Hepatocyte (in vitro differentiated cells): ENCODE measurements at regions not wholly inside any gene's neighbourhood (a gene's known extent, or its start where the extent isn't known, plus 50 kb on each side); places are given as distances from the start of the nearest gene placed in this dataset.

Experiments used
- EZH2 ChIP-seq: fragments of 200-600 bp; sonication (generic); IDR thresholded peaks from 2 replicates; pipeline ENCODE4 v1.6.1; 2016; ENCODE audit warnings: antibody characterized with exemption, mild to moderate bottlenecking, borderline replicate concordance
- EZH2phosphoT487 ChIP-seq: fragments of 200-600 bp; sonication (generic); IDR thresholded peaks from one replicate; pipeline ENCODE4 v1.6.1; 2018; ENCODE audit warnings: antibody characterized with exemption, mild to moderate bottlenecking, low read depth, moderate library complexity; ENCODE audit not compliant: unreplicated experiment, severe bottlenecking
- TF ChIP-seq, protein P1 (sequence below): fragments of 200-600 bp; sonication (generic); IDR thresholded peaks from 2 replicates; pipeline ENCODE4 v1.5.1; 2016; ENCODE audit warnings: antibody characterized with exemption, mild to moderate bottlenecking; ENCODE audit not compliant: poor library complexity

DNA sequence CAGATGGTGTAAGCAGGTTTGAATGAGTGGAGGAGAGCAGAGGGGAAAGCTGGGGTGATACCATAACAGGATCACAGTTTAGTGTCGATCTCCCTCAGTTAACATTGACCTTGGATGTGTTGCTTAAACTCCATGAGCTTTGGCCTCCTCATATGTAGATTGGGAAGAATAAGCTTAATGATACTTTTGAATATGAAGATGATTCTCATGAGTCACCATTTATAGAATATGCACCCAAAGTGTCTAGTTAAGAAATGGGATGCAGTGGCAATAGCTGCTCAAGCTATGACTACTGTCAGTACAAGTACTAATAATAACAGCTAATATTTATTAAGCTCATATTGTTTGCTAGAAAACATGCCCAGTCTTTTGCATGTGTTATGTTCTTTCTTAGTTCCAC lies 236.2 kb upstream of the KIRREL3 start:
- TF ChIP-seq, protein P1, sequence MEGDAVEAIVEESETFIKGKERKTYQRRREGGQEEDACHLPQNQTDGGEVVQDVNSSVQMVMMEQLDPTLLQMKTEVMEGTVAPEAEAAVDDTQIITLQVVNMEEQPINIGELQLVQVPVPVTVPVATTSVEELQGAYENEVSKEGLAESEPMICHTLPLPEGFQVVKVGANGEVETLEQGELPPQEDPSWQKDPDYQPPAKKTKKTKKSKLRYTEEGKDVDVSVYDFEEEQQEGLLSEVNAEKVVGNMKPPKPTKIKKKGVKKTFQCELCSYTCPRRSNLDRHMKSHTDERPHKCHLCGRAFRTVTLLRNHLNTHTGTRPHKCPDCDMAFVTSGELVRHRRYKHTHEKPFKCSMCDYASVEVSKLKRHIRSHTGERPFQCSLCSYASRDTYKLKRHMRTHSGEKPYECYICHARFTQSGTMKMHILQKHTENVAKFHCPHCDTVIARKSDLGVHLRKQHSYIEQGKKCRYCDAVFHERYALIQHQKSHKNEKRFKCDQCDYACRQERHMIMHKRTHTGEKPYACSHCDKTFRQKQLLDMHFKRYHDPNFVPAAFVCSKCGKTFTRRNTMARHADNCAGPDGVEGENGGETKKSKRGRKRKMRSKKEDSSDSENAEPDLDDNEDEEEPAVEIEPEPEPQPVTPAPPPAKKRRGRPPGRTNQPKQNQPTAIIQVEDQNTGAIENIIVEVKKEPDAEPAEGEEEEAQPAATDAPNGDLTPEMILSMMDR = no peak
- no peak for TF ChIP-seq EZH2
- TF ChIP-seq EZH2phosphoT487 = no peak
